Glutamatergic neuron (in vitro differentiated cells): ENCODE measurements at regions not wholly inside any gene's neighbourhood (a gene's known extent, or its start where the extent isn't known, plus 50 kb on each side); places are given as distances from the start of the nearest gene placed in this dataset.

Experiments used
- DNase-seq: peaks from one replicate; pipeline ENCODE4 v3.0.0; 2022
- H3K27ac Mint-ChIP-seq: one replicate; pipeline ENCODE4 v1.8.0; 2020; ENCODE audit warnings: mild to moderate bottlenecking, mixed read lengths, inconsistent platforms; ENCODE audit not compliant: unreplicated experiment
- H3K27me3 Mint-ChIP-seq: one replicate; pipeline ENCODE4 v1.8.0; 2020; ENCODE audit warnings: mild to moderate bottlenecking, moderate library complexity, mixed read lengths, inconsistent platforms; ENCODE audit not compliant: unreplicated experiment
- H3K36me3 Mint-ChIP-seq: one replicate; pipeline ENCODE4 v1.8.0; 2020; ENCODE audit warnings: mild to moderate bottlenecking, mixed read lengths, inconsistent platforms; ENCODE audit not compliant: unreplicated experiment
- H3K4me1 Mint-ChIP-seq: one replicate; pipeline ENCODE4 v1.8.0; 2020; ENCODE audit warnings: mild to moderate bottlenecking, low read depth, mixed read lengths, inconsistent platforms; ENCODE audit not compliant: unreplicated experiment
- H3K4me3 Mint-ChIP-seq: one replicate; pipeline ENCODE4 v1.8.0; 2020; ENCODE audit warnings: mild to moderate bottlenecking, mixed read lengths, inconsistent platforms; ENCODE audit not compliant: unreplicated experiment
- H3K9me3 Mint-ChIP-seq: one replicate; pipeline ENCODE4 v1.8.0; 2020; ENCODE audit warnings: mild to moderate bottlenecking, moderate library complexity, mixed read lengths, inconsistent platforms; ENCODE audit not compliant: unreplicated experiment
- CTCF ChIP-seq: fragments of 200-600 bp; sonication (generic); IDR thresholded peaks from one replicate; pipeline ENCODE4 v1.5.0; 2021; ENCODE audit not compliant: partially characterized antibody, unreplicated experiment

DNA sequence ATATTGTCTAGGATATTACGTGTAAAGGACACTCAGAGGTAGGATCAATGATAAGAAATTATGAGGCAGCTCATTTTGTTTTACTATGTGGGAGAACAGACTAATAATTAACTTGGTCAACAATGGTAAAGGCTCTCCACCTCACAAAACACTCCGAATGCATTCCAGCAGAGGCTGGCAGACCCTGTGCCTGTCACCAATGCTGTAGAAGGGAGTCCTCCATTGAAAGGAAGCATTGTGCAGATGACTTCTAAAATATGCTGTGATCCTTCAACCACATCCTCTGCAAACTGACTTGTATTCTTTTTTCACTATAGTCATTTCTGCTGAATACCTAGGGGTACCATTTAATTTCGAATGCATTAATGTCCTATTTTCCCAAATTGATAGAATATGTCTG is 119.6 kb upstream of the EEA1 start:
- H3K36me3 Mint-ChIP-seq = no peaks in the 10 kb centered on the region
- no peak for DNase-seq
- H3K27me3 Mint-ChIP-seq = peaks cover 3% of the 10 kb centered on the region
- H3K4me1 Mint-ChIP-seq = peaks cover 3% of the 10 kb centered on the region
- no peak overlapping the region for H3K4me3 Mint-ChIP-seq
- H3K9me3 Mint-ChIP-seq = no peaks in the 10 kb centered on the region
- no peak for TF ChIP-seq CTCF
- no peak overlapping the region for H3K27ac Mint-ChIP-seq

GRCh38 chr12:93050026-93050747 is 121.1 kb upstream of the EEA1 start:
- Mint-ChIP-seq H3K4me1 (peaks cover 3% of the 10 kb centered on the region), H3K9me3 (no peaks in the 10 kb centered on the region), H3K27ac (no peak overlapping the region), H3K27me3 (peaks cover 3% of the 10 kb centered on the region), H3K36me3 (no peaks in the 10 kb centered on the region), H3K4me3 (no peak overlapping the region)
- TF ChIP-seq CTCF = no peak
- no peak for DNase-seq

DNA sequence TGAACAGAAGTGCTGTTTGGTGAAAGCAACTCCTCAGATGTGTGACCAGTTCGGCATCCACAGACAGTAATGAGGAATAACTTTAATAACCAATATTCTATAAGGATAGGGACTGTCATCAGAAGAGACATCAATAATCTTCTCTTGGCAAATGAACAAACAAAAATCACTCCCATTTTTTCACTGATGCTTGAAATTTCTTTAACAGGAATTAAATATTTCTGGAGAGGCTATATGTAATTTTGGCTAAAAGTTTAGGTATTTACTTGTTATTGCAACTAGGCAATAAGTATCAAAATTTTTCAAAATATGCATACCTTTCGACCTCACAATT is 121.6 kb upstream of the EEA1 start:
- no peak for DNase-seq
- Mint-ChIP-seq H3K27me3 (peaks cover 3% of the 10 kb centered on the region), H3K36me3 (no peaks in the 10 kb centered on the region), H3K4me1 (peaks cover 3% of the 10 kb centered on the region), H3K27ac (no peak overlapping the region), H3K9me3 (no peaks in the 10 kb centered on the region), H3K4me3 (no peak overlapping the region)
- TF ChIP-seq CTCF = no peak

DNA sequence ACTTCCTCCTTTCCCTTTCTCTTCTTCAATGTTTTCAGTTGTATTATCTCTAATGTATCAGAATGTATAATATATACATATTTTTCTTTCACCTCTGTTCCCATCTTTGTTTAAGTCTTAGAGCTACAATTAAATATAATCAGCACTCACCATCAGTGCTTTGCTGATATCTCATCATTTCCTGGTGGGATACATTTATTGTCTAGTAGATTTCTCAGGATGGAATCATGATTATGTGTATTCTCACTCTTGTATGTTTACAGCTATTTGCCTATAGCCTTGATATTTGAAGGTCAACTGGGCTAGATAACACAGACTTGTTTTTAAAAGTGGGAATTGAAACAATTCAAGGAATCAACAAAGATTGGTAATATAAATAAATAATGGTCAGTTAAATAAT is 124.9 kb upstream of the EEA1 start:
- peaks cover 3% of the 10 kb centered on the region for H3K27me3 Mint-ChIP-seq
- H3K9me3 Mint-ChIP-seq = no peaks in the 10 kb centered on the region
- TF ChIP-seq CTCF = no peak
- no peak for DNase-seq
- H3K36me3 Mint-ChIP-seq = no peaks in the 10 kb centered on the region
- H3K4me1 Mint-ChIP-seq = peaks cover 3% of the 10 kb centered on the region
- H3K27ac Mint-ChIP-seq = no peak overlapping the region
- H3K4me3 Mint-ChIP-seq = no peak overlapping the region

DNA sequence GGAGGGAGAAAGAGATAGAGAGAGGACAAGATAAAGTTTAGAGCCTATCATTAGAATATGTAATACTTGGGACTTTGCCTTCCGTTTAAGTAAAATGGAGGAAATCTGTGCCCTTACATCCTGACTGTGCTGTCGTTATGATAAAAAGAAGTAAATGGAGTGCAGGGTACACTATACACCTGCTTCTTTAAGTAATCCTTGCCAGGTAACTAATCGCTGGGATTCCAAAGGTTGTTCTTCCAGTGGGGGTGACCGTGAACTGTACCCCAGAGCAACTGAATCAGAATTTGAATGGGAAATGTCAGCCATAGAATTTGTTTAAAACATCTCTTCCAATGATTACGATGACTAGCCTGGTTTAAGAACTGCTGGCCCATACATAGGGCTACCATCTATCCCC is 126.1 kb upstream of the EEA1 start:
- no peak overlapping the region for H3K27ac Mint-ChIP-seq
- H3K4me1 Mint-ChIP-seq = peaks cover 3% of the 10 kb centered on the region
- H3K27me3 Mint-ChIP-seq = peaks cover 1% of the 10 kb centered on the region
- no peak for TF ChIP-seq CTCF
- H3K4me3 Mint-ChIP-seq = no peak overlapping the region
- no peaks in the 10 kb centered on the region for H3K36me3 Mint-ChIP-seq
- DNase-seq = no peak
- H3K9me3 Mint-ChIP-seq = no peaks in the 10 kb centered on the region
